AG09319 (cell line): ENCODE measurements at regions not wholly inside any gene's neighbourhood (a gene's known extent, or its start where the extent isn't known, plus 50 kb on each side); places are given as distances from the start of the nearest gene placed in this dataset.

Experiments used
- DNase-seq: peaks from one replicate; pipeline ENCODE4 v3.0.0-alpha.2; 2010; ENCODE audit warnings: low read depth; ENCODE audit errors: extremely low read depth
- TF ChIP-seq, protein P1 (sequence below): IDR thresholded peaks from 2 replicates; pipeline ENCODE4 v1.5.1; 2011; ENCODE audit warnings: low read depth, mild to moderate bottlenecking, inconsistent platforms, low read length, moderate library complexity

- TF ChIP-seq, protein P1, sequence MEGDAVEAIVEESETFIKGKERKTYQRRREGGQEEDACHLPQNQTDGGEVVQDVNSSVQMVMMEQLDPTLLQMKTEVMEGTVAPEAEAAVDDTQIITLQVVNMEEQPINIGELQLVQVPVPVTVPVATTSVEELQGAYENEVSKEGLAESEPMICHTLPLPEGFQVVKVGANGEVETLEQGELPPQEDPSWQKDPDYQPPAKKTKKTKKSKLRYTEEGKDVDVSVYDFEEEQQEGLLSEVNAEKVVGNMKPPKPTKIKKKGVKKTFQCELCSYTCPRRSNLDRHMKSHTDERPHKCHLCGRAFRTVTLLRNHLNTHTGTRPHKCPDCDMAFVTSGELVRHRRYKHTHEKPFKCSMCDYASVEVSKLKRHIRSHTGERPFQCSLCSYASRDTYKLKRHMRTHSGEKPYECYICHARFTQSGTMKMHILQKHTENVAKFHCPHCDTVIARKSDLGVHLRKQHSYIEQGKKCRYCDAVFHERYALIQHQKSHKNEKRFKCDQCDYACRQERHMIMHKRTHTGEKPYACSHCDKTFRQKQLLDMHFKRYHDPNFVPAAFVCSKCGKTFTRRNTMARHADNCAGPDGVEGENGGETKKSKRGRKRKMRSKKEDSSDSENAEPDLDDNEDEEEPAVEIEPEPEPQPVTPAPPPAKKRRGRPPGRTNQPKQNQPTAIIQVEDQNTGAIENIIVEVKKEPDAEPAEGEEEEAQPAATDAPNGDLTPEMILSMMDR = no peak
- DNase-seq = no peak
Measured at GRCh38 chr1:221454096-221454495, 287.8 kb downstream of the DUSP10 start.

GRCh38 chr1:221456918-221457317, 285.0 kb downstream of the DUSP10 start:
- TF ChIP-seq, protein P1 = no peak

GRCh38 chr1:221457685-221458446, 284.0 kb downstream of the DUSP10 start:
- DNase-seq = no peak
- TF ChIP-seq, protein P1 = no peak

More at GRCh38 chr1:221456918-221457317, 285.0 kb downstream of the DUSP10 start:
- no peak for DNase-seq

DNA sequence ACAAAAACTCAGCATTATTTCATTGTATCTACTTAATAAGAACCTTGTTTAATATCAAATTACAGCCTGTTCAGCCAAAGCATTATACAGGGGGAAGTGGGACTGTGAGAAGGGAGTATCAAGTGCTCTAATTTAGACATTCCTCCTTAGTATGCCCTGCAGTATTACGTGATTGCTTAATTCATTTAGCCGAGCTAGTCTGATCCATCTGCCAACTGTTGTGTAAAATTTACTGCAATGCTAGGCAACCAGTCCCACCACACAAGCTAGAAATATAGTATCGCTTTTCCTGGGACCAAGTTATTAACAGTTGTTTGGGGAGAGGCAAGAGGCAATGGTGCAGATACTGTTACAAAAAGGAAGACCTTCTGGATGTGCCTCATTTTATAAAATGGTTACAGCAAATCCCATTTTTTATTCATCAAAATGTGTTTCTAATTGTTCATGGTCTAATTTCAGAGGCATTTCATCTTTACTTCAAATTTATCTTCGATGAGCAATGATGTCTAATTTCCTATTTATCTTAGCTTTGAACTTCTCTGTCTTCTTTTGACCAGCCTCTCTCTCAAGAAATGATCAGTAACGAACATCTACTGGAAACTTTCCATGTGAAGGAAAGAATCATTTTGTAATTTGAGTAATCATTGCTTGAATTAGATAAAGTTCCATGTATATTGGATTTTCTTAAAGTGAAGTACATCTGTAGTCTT, 283.3 kb downstream of the DUSP10 start:
- TF ChIP-seq, protein P1 = no peak
- DNase-seq = peak; percentile 92

- TF ChIP-seq, protein P1 = no peak
- no peak for DNase-seq
Measured at GRCh38 chr1:221459558-221459957, 282.3 kb downstream of the DUSP10 start.

DNA sequence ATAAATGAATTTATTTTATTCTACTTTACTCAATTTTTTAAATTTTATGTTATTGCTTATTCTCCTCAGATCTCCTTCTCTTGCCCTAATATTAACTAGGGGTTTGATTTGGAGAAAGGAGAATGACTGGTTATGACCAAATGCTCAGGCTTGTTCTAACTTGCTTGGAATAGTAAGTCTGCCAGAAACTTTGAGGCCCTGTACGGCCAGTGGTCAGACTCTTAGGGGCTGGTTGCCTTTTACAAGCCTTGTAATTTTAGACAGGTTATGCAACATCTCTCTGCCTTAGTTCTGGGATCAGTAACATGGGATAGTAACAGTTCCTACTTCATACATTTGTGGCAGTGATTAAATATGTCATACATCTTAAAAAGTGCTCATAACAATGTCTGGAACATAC, 279.5 kb downstream of the DUSP10 start:
- DNase-seq = no peak
- TF ChIP-seq, protein P1 = no peak

DNA sequence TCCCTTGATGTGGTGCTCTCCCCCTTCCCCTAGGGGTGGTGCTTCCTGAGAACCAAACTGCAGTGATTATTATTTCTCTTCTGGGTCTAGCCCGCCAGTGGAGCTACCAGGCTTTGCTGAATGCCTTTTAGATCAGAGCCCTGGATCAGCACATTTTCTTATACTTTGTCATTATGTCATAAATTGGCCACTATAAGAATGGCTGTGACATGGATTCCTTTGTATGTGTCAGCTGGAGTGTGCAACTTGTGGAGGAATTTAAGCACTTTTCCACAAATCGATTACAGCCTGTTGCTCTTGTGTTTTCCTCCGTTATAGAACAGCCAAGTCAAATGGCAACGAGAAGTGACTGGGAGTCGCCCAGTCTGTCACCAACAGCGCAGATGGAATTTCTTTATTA, 273.3 kb downstream of the DUSP10 start:
- no peak for DNase-seq
- TF ChIP-seq, protein P1 = no peak
